HG02938 (cell line): ENCODE measurements at regions not wholly inside any gene's neighbourhood (a gene's known extent, or its start where the extent isn't known, plus 50 kb on each side); places are given as distances from the start of the nearest gene placed in this dataset.
"Not testable (repeated sequence)": the region's sequence is repeated elsewhere in the genome, so short reads cannot be mapped to it uniquely, and the experiment has no call there.

ENCODE experiments used
- ATAC-seq: cut with Tn5 transposase; IDR thresholded peaks from one replicate; pipeline ENCODE4 v1.9.1; 2021; ENCODE audit warnings: mild to moderate bottlenecking, moderate library complexity; ENCODE audit not compliant: unreplicated experiment

- no peak for ATAC-seq
Observed at GRCh38 chr15:69876064-69876940, 221.4 kb downstream of the TLE3 start.

DNA sequence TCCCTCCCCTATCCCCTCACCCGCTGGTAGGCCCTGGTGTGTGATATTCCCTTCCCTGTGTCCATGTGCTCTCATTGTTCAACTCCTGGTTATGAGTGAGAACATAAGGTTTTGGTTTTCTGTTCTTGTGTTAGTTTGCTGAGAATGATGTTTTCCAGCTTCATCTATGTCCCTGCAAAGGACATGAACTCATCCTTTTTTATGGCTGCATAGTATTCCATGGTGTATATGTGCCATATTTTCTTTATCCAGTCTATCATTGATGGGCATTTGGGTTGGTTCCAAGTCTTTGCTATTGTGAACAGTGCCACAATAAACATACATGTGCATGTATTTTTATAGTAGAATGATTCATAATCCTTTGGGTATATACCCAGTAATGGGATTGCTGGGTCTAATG, 217.8 kb downstream of the TLE3 start:
- ATAC-seq = not testable (repeated sequence)

DNA sequence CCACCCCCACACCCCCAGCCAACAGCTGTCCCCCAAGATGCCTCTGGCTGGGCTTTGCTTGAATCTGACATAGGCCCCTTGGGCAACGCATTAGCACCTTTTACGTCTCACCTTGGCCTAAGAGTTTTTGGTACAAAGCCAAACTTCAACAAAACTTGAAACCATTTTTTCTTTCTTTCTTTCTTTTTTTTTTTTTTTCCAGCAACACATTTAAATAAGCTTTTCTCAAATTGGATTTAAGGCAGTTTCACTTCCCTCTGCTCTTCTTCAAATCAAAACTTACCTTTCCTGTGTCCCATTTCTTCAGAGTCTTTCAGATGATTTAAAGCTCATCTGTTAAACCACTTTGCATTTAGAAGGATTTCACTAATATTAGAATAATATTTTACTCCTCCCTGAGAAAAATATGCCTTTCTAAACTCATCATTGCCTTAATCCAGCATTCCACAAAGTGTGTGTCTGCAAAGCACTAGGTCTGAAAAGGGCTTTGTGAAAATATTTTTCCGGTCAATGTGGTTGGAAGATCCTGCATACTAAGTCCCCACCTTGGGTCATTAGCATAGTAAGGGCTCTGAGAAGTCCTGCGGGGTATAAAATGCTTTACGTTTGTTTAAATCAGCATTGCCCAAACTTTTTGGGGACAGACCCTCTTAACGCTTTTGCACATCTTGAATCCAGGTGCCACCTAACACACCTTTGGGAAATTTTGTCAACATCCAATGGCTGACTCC, 217.0 kb downstream of the TLE3 start:
- ATAC-seq = no peak

DNA sequence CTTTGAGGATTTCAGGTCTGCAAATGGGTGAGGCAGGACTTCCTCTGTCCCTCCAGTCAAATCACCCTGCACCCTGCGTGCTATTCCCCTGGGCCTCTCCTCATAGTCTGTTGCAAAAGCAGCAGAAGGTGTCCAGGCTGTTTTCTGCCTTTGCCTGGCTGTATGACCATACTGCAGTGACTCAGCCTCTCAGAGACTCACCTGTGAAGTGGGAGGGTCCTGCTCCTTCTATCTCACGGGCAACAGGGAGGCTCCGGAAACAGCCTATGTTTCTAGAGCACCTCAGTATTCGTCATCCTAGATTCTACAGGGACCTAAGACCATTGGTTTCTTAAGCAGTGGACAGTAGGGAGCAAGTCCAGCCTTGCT, 216.4 kb downstream of the TLE3 start:
- peak; percentile 15 for ATAC-seq

DNA sequence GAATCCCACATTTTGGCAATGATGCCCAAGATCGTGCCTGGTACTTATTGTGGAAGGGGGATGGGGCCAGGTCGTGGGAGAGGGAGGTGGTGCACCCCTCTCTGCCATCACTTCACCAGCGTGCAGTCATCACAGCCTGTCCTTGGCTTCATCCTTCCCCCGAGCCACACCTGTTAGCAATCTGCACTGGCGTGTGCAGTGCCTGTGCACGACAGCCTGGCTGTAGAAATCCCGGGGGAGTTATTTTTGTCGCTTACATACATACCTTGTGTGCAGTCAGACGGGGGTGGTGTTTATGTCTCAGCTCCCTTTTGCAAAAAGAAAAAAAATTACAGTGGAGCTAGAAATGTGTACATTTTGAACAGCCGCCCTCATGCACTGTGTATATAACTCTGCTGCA, 216.0 kb downstream of the TLE3 start:
- ATAC-seq = peak; percentile 83

DNA sequence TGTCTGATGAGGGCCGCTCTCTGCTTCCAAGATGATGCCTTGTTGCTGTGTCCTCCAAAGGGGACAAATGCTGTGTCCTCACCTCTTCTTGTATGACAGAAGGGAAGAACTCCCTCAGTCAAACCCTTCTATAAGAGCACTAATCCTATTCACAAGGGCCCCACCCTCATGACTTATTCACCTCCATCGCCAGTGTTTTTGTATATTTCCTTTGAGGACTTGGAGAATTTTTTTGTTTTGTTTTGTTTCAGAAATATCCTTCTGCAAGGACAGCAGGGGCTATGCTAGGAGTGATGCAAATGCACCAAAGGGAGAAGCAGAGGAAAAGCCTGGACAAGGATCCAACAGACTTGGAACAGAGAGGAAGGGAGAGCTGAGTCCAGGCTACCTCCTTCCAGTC, 214.4 kb downstream of the TLE3 start:
- ATAC-seq = no peak

DNA sequence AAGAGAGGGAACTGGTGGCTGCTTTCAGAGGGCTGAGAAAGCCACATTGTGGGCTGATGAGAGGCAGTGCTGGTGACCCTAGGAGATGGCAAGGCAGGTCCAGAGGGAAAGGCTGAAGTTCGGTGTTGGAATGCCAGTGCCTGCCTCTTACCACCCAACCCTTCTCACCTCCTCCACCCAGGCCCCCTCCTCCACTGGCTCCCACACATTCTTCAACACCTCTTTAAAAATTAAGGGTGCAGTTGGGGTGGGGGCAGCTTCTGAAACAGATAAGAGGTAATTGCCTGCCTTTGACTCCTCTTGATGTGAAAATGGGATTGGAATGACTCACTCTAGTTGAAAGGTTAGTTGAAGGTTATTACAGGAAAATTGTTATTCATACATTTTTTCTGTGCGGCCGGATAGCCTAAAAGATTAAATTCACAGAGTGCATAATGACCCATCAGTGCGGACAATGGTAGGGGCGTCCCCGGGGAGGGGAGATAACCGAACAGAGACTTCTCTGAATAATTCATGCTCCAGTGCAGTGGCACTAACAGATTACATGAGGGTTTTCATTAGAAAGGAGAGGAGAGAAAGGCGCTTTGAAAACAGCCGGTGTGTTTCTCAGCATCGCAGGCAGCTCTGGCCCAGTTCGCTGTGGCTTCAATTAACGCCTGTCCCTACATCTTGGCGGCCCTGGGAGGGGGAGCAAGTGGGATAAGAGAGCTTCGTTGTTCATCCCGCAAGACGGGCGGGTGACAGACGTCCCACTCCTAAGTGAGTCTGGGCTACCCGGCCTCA, 212.4 kb downstream of the TLE3 start:
- no peak for ATAC-seq

DNA sequence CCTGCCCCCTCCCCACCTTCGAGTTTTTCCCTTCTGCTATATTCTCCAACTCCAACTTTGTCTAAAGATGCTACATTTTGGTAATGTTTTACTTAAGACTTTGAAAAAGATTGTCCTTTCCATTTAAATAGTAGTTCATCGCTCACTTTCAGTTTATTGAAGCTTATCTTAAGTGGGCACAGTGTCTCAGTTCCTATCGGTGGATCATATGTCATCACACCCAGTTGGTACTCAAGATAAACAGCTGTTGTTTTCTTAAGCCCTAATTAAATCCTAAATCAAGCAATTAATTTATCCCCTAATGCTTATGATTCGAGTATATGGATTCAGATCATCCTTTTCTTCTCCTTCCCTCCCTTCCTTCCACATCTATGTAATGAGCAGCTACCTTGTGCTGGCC, 210.7 kb downstream of the TLE3 start:
- no peak for ATAC-seq

- no peak for ATAC-seq
Observed at GRCh38 chr15:69887553-69887952, 210.2 kb downstream of the TLE3 start.

DNA sequence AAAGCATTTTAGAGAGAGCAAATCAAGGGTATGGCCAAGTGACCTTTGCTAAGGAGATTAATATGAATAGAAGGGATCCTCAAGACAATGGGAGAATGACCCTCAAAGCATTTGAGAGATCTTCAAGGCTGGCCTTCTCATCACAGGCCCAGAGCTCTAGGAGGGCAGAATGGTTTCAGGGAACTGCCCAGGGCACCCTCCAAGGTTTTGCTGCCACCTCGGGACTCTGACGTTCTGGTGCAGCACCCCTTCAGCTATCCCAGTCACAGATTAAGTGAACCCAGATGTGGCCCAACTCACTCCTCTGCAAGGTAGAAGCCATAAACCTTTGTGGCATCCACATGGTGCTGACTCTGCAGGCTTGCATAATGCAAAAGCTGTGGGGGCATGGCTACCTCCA, 209.3 kb downstream of the TLE3 start:
- ATAC-seq = no peak

DNA sequence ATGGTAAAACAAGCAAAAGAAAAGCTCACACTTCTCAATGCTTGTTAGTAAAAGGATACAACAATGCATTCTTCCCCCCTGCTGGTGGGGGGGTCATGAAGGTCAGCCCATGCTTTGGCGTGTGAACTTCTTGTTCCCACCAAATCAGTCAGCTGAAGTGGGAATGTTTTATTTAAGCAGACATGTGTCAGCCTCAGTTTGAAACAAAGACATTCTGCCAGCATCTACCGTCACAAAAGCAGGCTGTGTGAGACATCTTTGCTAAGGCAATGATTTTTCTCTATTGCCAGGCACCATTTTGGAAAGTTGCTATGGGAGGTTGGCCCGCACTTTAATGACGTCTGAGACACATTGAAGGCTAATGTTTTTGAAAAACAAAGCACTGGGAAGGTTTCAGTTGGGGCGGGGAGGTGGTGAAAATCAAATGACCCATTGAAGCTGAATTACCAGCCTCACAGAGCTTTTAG, 206.6 kb downstream of the TLE3 start:
- ATAC-seq = no peak

- ATAC-seq = no peak
Observed at GRCh38 chr15:69891606-69892005, 206.1 kb downstream of the TLE3 start.

GRCh38 chr15:69892351-69892750, 205.4 kb downstream of the TLE3 start:
- no peak for ATAC-seq

DNA sequence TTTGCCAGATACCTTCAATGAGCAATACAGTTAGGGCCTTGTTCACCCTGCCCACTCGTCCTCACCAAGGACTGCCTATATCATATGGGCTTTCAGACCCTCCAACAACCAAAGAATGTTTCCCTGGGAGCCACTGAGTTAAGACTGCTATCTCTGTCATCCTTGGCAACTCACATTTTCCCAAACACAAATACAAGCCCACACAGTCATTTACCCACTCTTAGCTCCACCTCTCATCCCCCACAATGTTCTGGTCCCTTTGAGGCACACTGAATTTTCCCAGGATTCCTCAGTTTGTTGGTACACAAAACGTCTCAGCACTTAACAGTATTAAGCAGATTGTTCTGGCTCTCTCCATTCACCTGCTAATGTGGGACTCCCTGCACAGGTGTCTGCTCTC, 204.6 kb downstream of the TLE3 start:
- no peak for ATAC-seq

DNA sequence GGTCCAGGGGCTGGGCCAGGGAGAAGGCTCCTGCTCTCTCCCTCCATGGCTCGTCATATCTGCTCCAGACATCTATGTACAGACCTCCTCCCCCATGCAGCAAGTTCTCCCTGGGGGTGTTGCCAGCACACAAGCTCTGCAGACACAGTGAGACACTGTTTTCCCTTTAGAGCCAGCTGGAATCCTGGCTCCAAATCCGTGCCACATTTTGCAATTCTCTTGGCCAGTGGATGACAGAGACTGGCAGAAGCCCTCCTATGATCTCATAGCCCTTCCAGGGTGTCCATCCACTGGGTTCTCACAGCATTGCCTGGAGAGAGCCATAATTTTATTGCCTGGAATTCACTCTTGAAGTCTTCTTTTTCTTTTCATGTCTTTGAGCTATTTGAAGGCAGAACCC, 203.9 kb downstream of the TLE3 start:
- no peak for ATAC-seq

GRCh38 chr15:69895202-69895601, 202.5 kb downstream of the TLE3 start:
- no peak for ATAC-seq

- no peak for ATAC-seq
Observed at GRCh38 chr15:69896606-69897005, 201.1 kb downstream of the TLE3 start.

DNA sequence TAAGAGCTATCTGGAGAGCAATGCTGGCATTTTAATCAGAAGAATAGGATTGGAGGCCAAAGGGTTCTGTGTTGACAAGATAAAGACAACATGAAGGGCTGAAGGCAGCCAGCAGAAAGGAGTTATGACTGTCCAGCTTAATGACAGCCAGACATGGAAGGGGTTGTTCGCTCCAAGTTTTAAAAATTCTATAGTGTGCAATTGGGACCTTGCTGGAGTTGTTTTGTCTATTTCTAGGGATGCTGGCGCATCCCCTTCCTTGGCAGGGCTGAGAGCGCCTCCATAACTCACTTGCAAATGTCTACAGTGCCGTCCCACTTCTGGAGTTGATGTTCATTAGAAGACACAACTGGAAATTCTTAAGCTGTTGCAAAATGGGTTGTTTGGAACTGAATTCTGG, 200.7 kb downstream of the TLE3 start:
- ATAC-seq = no peak

DNA sequence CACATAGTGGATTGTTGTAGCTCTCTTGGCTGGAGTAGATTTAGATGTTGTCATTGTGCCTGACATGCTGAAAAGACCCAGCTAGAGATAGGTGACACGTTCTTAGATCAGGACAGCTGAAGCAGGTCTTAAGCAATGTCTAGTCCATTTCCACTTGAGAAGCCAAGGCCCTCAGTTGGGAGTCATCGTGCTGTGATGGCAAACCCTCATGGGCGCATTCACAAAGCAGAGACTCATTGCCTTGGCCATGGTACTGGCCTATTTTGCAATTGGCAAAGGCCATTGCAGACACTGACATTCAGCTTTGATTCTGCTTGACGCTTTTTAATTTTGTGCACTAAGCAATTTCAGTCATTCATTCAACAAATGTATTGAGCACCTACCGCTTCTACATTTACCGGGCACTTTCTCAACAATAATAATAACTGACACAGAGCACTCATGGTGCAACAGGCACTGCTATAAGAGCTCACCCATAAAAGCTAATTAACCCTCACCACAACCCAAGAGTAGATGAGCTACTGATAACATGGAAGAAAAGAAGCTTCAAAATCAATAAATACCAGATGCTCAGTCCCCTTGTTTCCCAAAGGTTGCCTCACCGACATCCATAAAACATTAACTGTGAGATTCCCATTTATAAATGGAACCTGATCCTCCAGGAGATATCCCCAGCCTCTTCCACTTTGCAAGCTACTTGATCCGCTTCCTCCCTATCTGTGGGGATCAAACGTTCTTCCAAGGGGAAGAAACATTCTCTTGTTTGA, 200.1 kb downstream of the TLE3 start:
- no peak for ATAC-seq

DNA sequence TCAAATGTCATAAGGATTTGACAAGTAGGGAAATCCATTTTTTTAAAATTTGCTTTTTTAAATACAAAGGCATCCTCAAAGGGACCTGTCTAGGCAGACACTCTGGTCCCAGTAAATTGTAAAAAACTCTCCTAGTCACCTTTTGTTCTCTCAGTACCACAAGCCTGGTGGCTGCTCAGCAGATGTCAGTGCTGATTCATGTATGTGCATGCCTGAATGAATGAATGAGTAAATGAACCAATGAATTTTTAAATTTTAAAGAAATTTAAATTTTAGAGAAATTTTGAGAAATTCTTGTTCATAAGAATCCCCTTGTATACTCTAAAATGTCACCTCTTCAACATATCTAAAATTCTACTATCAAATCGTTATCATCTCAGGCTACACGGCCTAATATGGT, 199.5 kb downstream of the TLE3 start:
- ATAC-seq = no peak
